Lower lobe of right lung (tissue), 2 donors: ENCODE measurements at regions not wholly inside any gene's neighbourhood (a gene's known extent, or its start where the extent isn't known, plus 50 kb on each side); places are given as distances from the start of the nearest gene placed in this dataset.
"Not testable (repeated sequence)": the region's sequence is repeated elsewhere in the genome, so short reads cannot be mapped to it uniquely, and the experiment has no call there.

Experiments
- ATAC-seq, 2 donors: fragments of 200-7000 bp; cut with Tn5 transposase; one replicate each; pipeline ENCODE4 v1.9.1; 2020 to 2022; ENCODE audit warnings: mild to moderate bottlenecking in 2 of 2, moderate library complexity in 2 of 2
- DNase-seq: peaks from one replicate; pipeline ENCODE4 v3.0.0-alpha.2; 2020
- H3K27ac ChIP-seq: fragments of 200-600 bp; one replicate; pipeline ENCODE4 v1.8.0; 2022
- H3K27me3 ChIP-seq: fragments of 200-600 bp; one replicate; pipeline ENCODE4 v1.8.0; 2022; ENCODE audit warnings: low read depth
- H3K36me3 ChIP-seq: fragments of 200-600 bp; one replicate; pipeline ENCODE4 v1.8.0; 2022; ENCODE audit warnings: mild to moderate bottlenecking
- H3K4me1 ChIP-seq: fragments of 200-600 bp; one replicate; pipeline ENCODE4 v1.8.0; 2022
- H3K4me3 ChIP-seq: fragments of 200-600 bp; one replicate; pipeline ENCODE4 v1.8.0; 2022; ENCODE audit warnings: mild to moderate bottlenecking
- H3K9me3 ChIP-seq: fragments of 200-600 bp; one replicate; pipeline ENCODE4 v1.8.0; 2022
- intact Hi-C: fragments of 100-400 bp; cut with DNase I; formaldehyde crosslinking; loops from one replicate; pipeline ENCODE4 v1.11.0; 2022
- TF ChIP-seq, protein P1 (sequence below): fragments of 200-600 bp; IDR thresholded peaks from one replicate; pipeline ENCODE4 v1.8.0; 2022; ENCODE audit warnings: antibody characterized with exemption, mild to moderate bottlenecking
- donor health status: DM: no; HTN: yes; CAD: no; lungs with severe emphysema.

DNA sequence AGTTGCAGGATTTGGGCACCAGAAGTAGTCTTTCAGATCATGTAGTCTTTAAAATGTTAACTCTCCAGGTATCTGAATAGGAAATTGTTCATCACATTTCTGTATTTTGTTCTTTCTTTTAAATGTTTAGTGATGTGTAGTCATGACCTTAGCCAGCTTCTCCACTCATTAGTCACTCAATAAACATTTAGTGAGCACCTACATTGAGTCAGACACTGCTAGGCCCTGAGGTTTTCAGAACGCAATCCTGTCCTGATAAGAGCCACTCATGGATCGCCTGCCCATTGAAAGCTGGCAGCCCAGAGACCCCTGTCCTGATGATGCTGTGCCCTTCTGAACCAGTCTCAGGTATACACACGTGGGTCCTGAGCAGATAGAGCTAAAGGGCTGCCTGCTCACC is 163.4 kb upstream of the HEY2 start:
- DNase-seq (no peak), ATAC-seq (no peak)
- Histone ChIP-seq H3K4me3 (no peak overlapping the region), H3K9me3 (no peaks in the 10 kb centered on the region), H3K36me3 (no peaks in the 10 kb centered on the region), H3K4me1 (no peaks in the 10 kb centered on the region), H3K27ac (no peak overlapping the region), H3K27me3 (no peaks in the 10 kb centered on the region)
- intact Hi-C loops = no loop called here
- TF ChIP-seq, protein P1, sequence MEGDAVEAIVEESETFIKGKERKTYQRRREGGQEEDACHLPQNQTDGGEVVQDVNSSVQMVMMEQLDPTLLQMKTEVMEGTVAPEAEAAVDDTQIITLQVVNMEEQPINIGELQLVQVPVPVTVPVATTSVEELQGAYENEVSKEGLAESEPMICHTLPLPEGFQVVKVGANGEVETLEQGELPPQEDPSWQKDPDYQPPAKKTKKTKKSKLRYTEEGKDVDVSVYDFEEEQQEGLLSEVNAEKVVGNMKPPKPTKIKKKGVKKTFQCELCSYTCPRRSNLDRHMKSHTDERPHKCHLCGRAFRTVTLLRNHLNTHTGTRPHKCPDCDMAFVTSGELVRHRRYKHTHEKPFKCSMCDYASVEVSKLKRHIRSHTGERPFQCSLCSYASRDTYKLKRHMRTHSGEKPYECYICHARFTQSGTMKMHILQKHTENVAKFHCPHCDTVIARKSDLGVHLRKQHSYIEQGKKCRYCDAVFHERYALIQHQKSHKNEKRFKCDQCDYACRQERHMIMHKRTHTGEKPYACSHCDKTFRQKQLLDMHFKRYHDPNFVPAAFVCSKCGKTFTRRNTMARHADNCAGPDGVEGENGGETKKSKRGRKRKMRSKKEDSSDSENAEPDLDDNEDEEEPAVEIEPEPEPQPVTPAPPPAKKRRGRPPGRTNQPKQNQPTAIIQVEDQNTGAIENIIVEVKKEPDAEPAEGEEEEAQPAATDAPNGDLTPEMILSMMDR = no peak

DNA sequence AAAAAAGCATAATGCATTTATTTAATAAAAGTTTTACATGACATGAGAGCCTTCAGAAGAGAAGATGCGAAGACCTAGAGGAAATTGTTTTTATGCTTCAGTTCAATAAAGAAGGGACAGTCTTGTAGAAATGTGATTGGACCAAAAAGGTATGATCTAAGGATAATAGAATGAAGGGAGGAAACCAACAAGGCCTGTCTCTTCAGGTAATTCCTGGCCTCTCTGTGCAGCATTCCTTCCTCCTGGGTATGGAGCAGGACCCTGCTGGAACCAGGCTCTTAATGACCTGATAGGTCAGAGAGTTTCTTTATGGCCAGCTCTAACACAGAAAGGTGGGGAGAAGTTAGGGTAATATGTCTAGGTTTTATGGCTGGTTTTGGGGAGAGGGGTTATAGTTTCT is 162.8 kb upstream of the HEY2 start:
- no peaks in the 10 kb centered on the region for H3K27me3 ChIP-seq
- TF ChIP-seq, protein P1 = no peak
- no peak for DNase-seq
- H3K27ac ChIP-seq = no peak overlapping the region
- no peaks in the 10 kb centered on the region for H3K4me1 ChIP-seq
- no peak for ATAC-seq
- H3K9me3 ChIP-seq = no peaks in the 10 kb centered on the region
- no peak overlapping the region for H3K4me3 ChIP-seq
- no peaks in the 10 kb centered on the region for H3K36me3 ChIP-seq
- intact Hi-C loops = no loop called here

DNA sequence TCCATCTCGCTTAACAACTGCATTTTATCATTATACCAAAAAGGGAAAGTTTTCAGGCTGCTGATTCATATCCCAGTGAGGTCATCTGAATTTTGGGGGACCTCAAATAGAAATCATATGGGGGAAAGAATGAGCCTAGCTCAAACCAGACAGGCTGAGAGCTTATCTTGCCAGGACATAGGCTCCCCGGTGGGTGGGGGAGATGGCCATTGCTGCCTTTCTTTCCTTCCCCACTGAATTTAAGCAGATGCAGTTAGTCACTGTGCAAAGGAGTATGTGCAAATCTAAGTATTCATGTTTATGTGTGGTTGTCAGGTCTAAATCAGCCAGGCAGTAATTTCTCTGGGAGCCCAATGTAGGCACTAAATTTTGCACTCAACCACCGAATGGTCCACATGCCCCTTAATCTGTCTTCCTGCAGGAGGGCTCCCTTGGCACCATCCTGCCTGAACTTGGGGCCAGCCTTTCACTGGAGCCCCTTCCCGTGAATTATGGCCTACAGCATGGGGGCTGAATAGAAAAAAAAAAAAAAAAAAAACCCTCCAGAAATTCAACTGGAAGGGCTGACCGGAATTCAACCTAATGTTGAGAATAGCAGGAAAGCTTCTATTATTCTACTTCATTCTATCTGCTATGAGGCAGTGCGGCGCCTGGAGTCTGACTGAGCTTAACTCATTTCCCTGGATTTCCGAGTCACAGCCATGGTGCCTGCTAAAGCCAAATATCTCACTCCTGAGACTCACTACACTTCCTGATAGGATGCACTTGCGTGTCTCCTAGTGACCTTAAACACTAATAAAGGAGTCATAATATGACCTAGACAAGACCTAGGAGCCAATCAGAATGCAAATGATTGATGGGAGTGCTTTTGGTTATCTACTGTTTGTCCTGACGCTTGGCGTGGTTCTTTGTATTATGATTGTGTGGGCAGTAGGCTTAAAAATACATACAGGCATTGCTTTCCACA is 161.5 kb upstream of the HEY2 start:
- no peaks in the 10 kb centered on the region for H3K27me3 ChIP-seq
- DNase-seq = no peak
- TF ChIP-seq, protein P1 = no peak
- no peak for ATAC-seq
- H3K4me3 ChIP-seq = no peak overlapping the region
- no peaks in the 10 kb centered on the region for H3K4me1 ChIP-seq
- intact Hi-C loops = no loop called here
- no peak overlapping the region for H3K27ac ChIP-seq
- no peaks in the 10 kb centered on the region for H3K9me3 ChIP-seq
- H3K36me3 ChIP-seq = no peaks in the 10 kb centered on the region

DNA sequence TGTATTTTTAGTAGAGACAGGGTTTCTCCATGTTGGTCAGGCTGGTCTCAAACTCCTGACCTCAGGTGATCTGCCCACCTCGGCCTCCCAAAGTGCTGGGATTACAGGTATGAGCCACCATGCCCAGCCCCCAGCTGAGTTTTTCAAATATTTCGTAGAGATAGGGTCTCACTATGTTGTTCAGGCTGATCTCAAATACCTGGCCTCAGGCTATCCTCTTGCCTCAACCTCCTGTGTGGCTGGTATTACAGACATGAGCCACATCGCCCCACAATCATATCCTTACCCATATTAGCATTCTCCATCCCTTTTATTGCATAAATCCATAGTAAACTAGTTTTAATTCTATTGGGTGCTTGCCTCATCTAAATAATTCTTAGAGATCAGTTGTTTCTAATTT is 157.6 kb upstream of the HEY2 start:
- ATAC-seq, H3K9me3 ChIP-seq, H3K4me1 ChIP-seq, H3K36me3 ChIP-seq, H3K4me3 ChIP-seq, DNase-seq, intact Hi-C loops, H3K27ac ChIP-seq, H3K27me3 ChIP-seq: not testable (repeated sequence)

DNA sequence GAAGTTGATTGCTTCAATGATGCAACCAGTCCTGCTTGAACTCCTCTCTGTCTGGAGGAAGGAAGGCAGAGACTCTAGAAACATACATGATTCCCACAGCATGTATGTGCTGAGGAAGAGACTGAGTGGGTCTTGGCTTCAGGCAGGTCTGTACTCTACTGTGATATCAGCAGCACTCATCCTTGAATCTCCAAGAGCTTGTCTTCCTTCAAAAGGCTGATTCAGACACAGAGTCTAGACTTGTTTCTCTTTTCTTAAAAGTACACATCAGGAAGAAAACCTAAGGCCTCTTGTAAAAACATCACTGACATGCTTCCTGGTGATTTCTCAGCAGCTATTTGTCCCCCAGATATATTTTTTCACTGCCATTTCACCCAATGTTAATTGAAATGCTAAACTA is 155.7 kb upstream of the HEY2 start:
- no peaks in the 10 kb centered on the region for H3K36me3 ChIP-seq
- H3K4me1 ChIP-seq = peaks cover 4% of the 10 kb centered on the region
- intact Hi-C loops = no loop called here
- no peaks in the 10 kb centered on the region for H3K27me3 ChIP-seq
- H3K9me3 ChIP-seq = no peaks in the 10 kb centered on the region
- DNase-seq = no peak
- ATAC-seq = no peak
- TF ChIP-seq, protein P1 = no peak
- no peak overlapping the region for H3K4me3 ChIP-seq
- no peak overlapping the region for H3K27ac ChIP-seq

DNA sequence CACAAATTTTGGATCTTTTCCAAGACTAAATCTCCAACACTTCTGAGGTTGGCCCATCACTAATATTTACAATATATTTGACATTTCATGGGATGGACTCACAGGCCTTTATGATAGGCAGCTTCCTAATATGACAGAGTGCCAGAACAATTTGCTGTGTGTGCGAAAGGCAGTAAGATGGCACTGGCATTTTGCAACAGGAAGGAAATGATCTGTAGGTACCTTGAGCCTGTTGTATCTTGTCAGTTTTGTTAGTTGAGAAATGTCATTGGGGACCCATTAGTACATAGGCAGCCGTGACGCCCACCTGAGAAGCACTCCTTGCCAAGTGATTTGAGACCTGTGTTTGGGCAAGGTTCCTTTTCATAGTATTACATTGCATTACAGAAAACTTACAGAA is 153.4 kb upstream of the HEY2 start:
- H3K4me1 ChIP-seq = peaks cover 4% of the 10 kb centered on the region
- no peaks in the 10 kb centered on the region for H3K9me3 ChIP-seq
- no peak overlapping the region for H3K4me3 ChIP-seq
- ATAC-seq = no peak
- H3K27ac ChIP-seq = no peak overlapping the region
- H3K27me3 ChIP-seq = no peaks in the 10 kb centered on the region
- intact Hi-C loops = no loop called here
- TF ChIP-seq, protein P1 = no peak
- H3K36me3 ChIP-seq = no peaks in the 10 kb centered on the region
- no peak for DNase-seq
